SKM-1 treated with dmso at 0.1 percent for 144 hours (cell line): ENCODE measurements at regions not wholly inside any gene's neighbourhood (a gene's known extent, or its start where the extent isn't known, plus 50 kb on each side); places are given as distances from the start of the nearest gene placed in this dataset.

Experiments used
- DNase-seq: peaks from one replicate; lab custom pipeline; 2025; ENCODE audit not compliant: unreplicated experiment; lab: John Stamatoyannopoulos, UW

- no peak for DNase-seq
Observed at GRCh38 chr5:89253666-89254352, 370.8 kb upstream of the MEF2C start.

GRCh38 chr5:89246864-89247263 lies 363.9 kb upstream of the MEF2C start:
- DNase-seq: no peak

GRCh38 chr5:89246252-89246651 lies 363.3 kb upstream of the MEF2C start:
- no peak for DNase-seq

- no peak for DNase-seq
Observed at GRCh38 chr5:89243611-89244010, 360.6 kb upstream of the MEF2C start.

GRCh38 chr5:89241186-89241585 lies 358.2 kb upstream of the MEF2C start:
- no peak for DNase-seq

- no peak for DNase-seq
Observed at GRCh38 chr5:89236900-89237299, 353.9 kb upstream of the MEF2C start.

GRCh38 chr5:89233462-89233861 lies 350.5 kb upstream of the MEF2C start:
- DNase-seq: no peak

GRCh38 chr5:89232139-89232603 lies 349.2 kb upstream of the MEF2C start:
- DNase-seq: no peak

GRCh38 chr5:89230178-89230577 lies 347.2 kb upstream of the MEF2C start:
- DNase-seq: no peak

- no peak for DNase-seq
Observed at GRCh38 chr5:89229331-89230070, 346.5 kb upstream of the MEF2C start.

- DNase-seq: no peak
Observed at GRCh38 chr5:89228355-89228754, 345.4 kb upstream of the MEF2C start.

GRCh38 chr5:89218364-89218763 lies 335.4 kb upstream of the MEF2C start:
- DNase-seq: no peak

- DNase-seq: no peak
Observed at GRCh38 chr5:89216606-89217005, 333.6 kb upstream of the MEF2C start.

GRCh38 chr5:89213573-89213972 lies 330.6 kb upstream of the MEF2C start:
- DNase-seq: no peak

GRCh38 chr5:89211836-89212235 lies 328.9 kb upstream of the MEF2C start:
- no peak for DNase-seq

- no peak for DNase-seq
Observed at GRCh38 chr5:89208811-89209210, 325.8 kb upstream of the MEF2C start.

- DNase-seq: no peak
Observed at GRCh38 chr5:89208392-89208791, 325.4 kb upstream of the MEF2C start.

- no peak for DNase-seq
Observed at GRCh38 chr5:89204756-89205155, 321.8 kb upstream of the MEF2C start.

GRCh38 chr5:89203611-89204010 lies 320.6 kb upstream of the MEF2C start:
- DNase-seq: no peak

GRCh38 chr5:89200899-89201298 lies 317.9 kb upstream of the MEF2C start:
- no peak for DNase-seq

- no peak for DNase-seq
Observed at GRCh38 chr5:89199306-89199705, 316.3 kb upstream of the MEF2C start.

- no peak for DNase-seq
Observed at GRCh38 chr5:89191374-89191773, 308.4 kb upstream of the MEF2C start.
